Stimulated activated effector memory CD8-positive, alpha-beta T cell treated with anti-CD3 and anti-CD28 coated beads, Interleukin-12 subunit alpha, Interleukin-12 subunit beta, amount 100 ng/mL, for 72 hours (primary cell): ENCODE measurements at regions not wholly inside any gene's neighbourhood (a gene's known extent, or its start where the extent isn't known, plus 50 kb on each side); places are given as distances from the start of the nearest gene placed in this dataset.

Source experiments
- ATAC-seq: fragments of 150-1000 bp; cut with Tn5 transposase; 2 replicates; pipeline ENCODE4 v1.10.0; 2021
- DNase-seq, 2 donors: peaks; one replicate each; pipeline ENCODE4 v3.0.0; 2021 to 2022; ENCODE audit warnings: low spot score in 2 of 2
- H3K27ac Mint-ChIP-seq: one replicate; pipeline ENCODE4 v1.8.0; 2022; ENCODE audit warnings: mild to moderate bottlenecking, mixed read lengths
- H3K36me3 Mint-ChIP-seq: one replicate; pipeline ENCODE4 v1.8.0; 2022; ENCODE audit warnings: mild to moderate bottlenecking, mixed read lengths
- H3K4me1 Mint-ChIP-seq: one replicate; pipeline ENCODE4 v1.8.0; 2022; ENCODE audit warnings: mixed read lengths
- H3K4me3 Mint-ChIP-seq: one replicate; pipeline ENCODE4 v1.8.0; 2022; ENCODE audit warnings: mild to moderate bottlenecking, mixed read lengths
- H3K9me3 Mint-ChIP-seq: one replicate; pipeline ENCODE4 v1.8.0; 2022; ENCODE audit warnings: mixed read lengths

DNA sequence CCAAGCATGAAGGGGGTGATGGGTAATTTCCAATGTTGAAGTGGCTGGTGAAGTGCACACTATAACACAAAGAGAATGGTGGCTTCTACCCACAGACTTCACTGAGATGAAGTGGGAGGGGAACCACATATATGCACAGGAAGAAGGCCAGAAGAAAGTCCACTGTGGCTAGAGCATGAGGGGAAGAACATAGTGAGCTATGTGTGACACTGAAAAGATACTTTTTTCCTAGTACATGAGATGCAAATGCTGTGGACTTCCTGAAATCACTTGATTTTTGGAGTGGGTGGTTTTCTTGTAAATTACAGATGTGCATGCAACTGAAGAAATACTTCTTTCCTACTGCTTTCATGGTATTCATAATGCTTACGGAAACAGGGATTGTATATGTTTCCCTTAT is 115.6 kb upstream of the PHYHIPL start:
- ATAC-seq: no peak
- Mint-ChIP-seq H3K36me3 (no peaks in the 10 kb centered on the region), H3K27ac (no peak overlapping the region), H3K9me3 (peaks cover 2% of the 10 kb centered on the region), H3K4me1 (no peaks in the 10 kb centered on the region), H3K4me3 (no peak overlapping the region)
- no peak for DNase-seq

DNA sequence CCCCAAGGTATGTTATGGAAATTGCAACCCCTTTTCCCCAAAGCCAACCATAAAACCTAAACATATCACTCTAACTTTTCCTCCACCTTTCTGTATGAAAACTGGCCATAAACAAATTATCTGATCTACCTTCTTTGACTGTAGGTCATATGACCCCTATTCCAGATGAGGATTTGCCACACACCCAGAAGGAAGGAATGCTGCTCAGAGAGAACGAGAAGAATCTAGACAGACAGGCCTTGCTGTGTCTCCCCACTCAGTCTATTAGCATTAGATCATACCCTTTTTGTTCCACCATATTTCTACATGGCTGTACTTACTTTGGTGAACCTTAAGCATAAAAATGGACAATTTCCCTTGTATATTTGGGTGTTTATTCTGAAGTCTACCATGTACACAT is 113.0 kb upstream of the PHYHIPL start:
- DNase-seq (no peak), ATAC-seq (no peak)
- H3K27ac Mint-ChIP-seq: no peak overlapping the region
- peaks cover 2% of the 10 kb centered on the region for H3K9me3 Mint-ChIP-seq
- H3K36me3 Mint-ChIP-seq: no peaks in the 10 kb centered on the region
- H3K4me1 Mint-ChIP-seq: no peaks in the 10 kb centered on the region
- H3K4me3 Mint-ChIP-seq: no peak overlapping the region

DNA sequence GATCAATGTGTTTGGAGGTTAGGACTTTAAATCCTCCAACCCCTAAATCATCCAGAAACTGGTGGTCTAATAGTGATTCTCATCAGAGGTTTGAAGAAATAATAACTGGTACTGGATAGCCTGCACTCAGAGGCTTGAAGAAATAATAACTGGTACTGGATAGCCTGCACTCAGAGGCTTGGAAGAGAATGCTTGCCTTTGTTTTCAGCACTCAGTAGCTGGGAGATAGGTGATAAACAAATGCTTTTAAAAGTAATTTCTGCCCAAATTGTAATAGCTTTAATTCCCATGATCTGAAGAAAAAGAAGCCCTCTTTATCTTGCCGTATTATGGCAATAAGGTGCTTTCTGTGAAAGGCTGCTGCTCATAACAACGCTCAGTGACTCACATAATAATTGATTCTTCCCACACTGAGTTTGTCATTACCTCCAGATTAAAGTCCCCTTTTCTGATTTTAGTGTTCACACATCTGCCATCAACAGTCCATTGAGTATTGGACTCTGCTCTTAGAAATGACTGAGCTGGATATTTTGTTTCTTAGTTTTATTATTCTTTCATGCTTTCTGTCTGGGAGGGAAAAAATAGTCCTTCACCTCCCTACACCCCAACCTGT is 112.3 kb upstream of the PHYHIPL start:
- H3K4me3 Mint-ChIP-seq: no peak overlapping the region
- H3K27ac Mint-ChIP-seq: no peak overlapping the region
- no peak for ATAC-seq
- H3K36me3 Mint-ChIP-seq: no peaks in the 10 kb centered on the region
- peaks cover 2% of the 10 kb centered on the region for H3K9me3 Mint-ChIP-seq
- H3K4me1 Mint-ChIP-seq: no peaks in the 10 kb centered on the region
- DNase-seq: no peak

DNA sequence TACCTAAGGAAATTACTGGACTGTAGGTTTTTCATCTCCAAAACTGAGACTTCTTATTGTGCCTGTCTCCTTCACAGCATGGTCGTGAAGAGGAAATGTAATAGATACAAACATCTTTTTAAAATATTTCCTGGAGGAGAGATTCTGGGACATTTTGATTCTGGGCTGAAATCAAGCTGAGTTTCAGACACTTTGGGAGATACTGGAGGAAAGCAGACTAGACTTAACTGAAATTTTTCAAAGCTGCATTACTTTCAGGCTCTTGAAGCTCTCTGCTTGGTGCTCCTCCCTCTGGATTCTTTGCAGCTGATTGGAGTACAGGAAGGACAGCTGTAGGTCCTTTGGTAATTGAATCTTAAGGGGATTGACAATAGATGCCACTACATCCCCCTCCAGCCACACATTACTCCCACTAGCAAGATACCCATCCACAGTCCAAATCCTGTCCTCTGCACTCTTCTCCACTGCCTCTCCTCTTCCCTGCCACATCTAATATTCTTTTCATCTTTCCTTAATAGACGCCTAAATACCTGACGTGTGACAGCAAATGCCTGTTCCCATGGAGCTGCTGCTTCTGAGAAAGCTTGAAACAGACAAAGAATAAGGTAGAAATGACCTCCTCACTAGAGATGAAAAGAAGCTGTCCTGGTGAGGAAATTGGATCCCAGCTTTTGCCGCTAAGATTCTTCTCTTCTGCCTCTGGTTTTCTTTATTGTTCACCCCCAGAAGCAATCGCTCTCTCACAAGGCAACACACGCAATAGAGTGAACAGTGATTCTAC is 111.5 kb upstream of the PHYHIPL start:
- ATAC-seq: no peak
- DNase-seq: no peak
- no peak overlapping the region for H3K4me3 Mint-ChIP-seq
- no peaks in the 10 kb centered on the region for H3K4me1 Mint-ChIP-seq
- no peaks in the 10 kb centered on the region for H3K36me3 Mint-ChIP-seq
- peaks cover 5% of the 10 kb centered on the region for H3K9me3 Mint-ChIP-seq
- H3K27ac Mint-ChIP-seq: no peak overlapping the region

DNA sequence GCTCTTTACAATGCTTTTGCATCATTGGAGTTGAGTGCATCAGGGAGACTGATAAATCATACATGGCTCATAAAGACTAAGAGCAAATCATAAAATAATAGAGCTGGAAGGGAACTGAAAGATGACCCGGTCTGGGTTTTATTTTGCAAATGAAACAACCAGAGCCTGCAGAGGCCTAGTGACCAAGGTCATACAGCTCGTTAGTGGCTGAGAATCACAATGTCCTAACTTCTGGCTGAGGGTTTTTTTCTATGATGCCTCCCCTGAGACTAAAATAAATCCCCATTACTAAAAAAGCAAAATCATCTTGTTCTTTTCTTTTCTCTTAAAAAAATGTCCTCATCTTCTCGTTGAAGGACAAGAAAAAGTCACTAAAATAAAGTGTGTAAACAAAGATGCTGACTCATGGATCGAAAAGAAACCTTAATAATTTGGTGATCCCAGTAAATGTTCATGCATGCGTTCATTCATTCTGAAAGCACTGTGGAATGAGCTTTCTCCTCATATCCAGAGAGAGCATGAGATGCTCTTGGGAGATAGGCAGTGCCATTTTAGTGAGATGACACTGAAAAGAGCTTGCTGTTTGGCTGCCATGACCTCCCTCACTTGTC is 107.8 kb upstream of the PHYHIPL start:
- H3K36me3 Mint-ChIP-seq: no peaks in the 10 kb centered on the region
- H3K4me3 Mint-ChIP-seq: no peak overlapping the region
- H3K27ac Mint-ChIP-seq: no peak overlapping the region
- ATAC-seq (no peak), DNase-seq (no peak)
- H3K9me3 Mint-ChIP-seq: peaks cover 3% of the 10 kb centered on the region
- no peaks in the 10 kb centered on the region for H3K4me1 Mint-ChIP-seq

DNA sequence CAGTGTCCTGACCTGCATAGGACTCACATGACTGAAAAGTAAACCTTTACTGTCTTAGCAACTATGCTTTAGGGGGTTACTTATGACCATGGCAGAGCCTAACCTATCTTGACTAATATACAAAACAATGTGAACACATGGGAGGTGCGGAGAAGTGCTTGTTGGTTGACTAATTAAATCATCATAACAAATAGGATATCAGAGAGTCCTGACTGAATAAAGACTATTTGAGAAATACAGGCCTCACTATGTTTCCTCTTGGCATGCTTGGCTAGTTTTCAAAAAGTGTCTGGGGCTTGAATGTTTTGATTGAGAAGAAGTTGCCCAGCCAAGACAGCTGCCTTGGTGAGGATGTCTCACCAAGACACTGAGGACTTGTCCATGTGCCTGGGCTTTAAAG is 104.4 kb upstream of the PHYHIPL start:
- no peaks in the 10 kb centered on the region for H3K36me3 Mint-ChIP-seq
- no peak overlapping the region for H3K4me3 Mint-ChIP-seq
- no peak for ATAC-seq

DNA sequence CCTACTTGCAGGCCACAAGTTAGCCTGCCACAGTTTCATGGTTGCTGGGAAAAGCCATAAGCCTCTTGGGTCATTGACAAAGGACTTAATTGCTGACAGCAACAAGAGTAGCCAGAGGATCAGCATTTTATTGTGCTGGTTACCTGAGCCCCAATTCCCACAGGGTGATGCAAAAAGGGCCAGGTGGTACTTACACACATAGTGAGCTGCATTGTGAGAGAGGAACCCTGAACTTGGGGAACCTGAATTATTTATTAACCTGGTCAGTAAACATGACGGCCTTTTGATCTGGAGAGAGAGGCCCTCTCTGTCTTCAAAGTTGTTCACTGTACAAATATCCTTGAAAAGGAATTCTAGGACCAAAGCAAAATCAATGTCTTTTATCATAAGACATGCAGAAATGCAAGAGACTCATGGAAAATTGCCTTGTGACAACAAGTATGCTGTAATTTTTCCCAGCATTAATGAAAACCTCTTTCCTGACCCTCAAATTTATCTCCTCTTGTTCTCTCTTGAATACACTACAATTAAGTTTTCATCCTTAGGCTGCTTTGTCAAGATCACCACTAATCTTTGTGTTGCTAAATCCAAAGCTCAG is 102.9 kb upstream of the PHYHIPL start:
- Mint-ChIP-seq H3K4me1 (no peaks in the 10 kb centered on the region), H3K36me3 (no peaks in the 10 kb centered on the region), H3K27ac (no peak overlapping the region), H3K4me3 (no peak overlapping the region), H3K9me3 (peaks cover 3% of the 10 kb centered on the region)
- DNase-seq: no peak
- no peak for ATAC-seq

More for the DNA sequence above, 104.4 kb upstream of the PHYHIPL start:
- no peak for DNase-seq
- Mint-ChIP-seq H3K4me1 (no peaks in the 10 kb centered on the region), H3K9me3 (peaks cover 3% of the 10 kb centered on the region), H3K27ac (no peak overlapping the region)

DNA sequence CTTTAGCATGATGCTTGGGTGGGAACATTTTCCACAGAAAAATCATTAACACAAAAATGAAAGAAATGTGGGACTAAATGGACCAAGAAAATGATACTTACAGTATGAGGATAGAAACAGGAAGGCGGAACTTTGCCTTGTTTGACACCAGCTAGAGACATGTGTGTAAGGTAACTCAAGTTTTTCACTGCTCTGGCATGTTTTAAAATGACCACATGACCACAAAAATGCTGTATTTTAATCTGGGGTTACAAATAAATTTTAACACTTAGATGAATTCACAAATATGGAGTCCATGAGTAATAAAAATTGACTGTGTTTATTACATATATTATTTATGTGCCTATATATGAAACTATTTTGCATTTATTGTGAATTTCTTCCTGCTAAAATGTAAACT is 100.9 kb upstream of the PHYHIPL start:
- ATAC-seq: no peak
- no peak overlapping the region for H3K27ac Mint-ChIP-seq
- no peak overlapping the region for H3K4me3 Mint-ChIP-seq
- DNase-seq: no peak
- no peaks in the 10 kb centered on the region for H3K9me3 Mint-ChIP-seq
- H3K4me1 Mint-ChIP-seq: no peaks in the 10 kb centered on the region
- H3K36me3 Mint-ChIP-seq: no peaks in the 10 kb centered on the region

DNA sequence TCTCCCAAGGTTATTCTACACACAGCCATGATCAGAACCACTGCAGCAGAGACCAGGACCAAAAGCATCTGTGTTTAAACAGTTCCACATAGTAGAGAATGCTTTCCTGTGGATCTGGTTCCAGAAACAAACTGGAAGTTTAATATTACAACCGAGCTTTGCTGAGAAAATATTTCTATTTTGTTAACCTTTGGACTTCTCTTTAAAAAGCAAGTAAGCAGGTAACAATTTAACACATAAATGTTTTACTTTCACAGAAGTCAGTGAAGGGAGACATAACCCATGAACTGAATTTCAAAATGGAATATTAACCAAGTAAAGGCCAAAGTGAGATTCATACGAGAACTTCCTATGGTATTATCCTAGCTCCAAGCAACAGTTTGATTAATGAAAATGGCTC is 98.6 kb upstream of the PHYHIPL start:
- no peak overlapping the region for H3K4me3 Mint-ChIP-seq
- no peaks in the 10 kb centered on the region for H3K36me3 Mint-ChIP-seq
- peaks cover 5% of the 10 kb centered on the region for H3K9me3 Mint-ChIP-seq
- no peaks in the 10 kb centered on the region for H3K4me1 Mint-ChIP-seq
- no peak overlapping the region for H3K27ac Mint-ChIP-seq
- DNase-seq (no peak), ATAC-seq (no peak)

DNA sequence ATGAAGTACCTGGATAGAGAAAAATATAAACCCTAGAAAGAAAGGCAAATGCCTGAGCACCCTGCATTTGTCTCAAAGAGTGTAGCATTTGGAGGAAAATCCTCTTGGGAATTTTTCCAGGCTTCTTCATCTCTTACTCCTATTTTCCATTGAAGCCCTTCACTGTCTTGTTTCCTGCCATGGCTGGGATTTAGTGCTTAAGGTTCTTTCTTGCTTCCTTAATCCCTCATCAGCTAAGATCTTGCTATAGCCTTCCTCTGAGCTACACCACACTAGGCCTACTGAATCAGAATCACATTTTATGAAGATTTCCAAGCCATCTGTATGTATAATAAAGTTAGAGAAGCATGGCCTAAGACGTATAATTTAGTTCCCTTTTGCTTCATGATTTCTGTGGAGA is 97.5 kb upstream of the PHYHIPL start:
- Mint-ChIP-seq H3K4me1 (no peaks in the 10 kb centered on the region), H3K36me3 (no peaks in the 10 kb centered on the region), H3K9me3 (peaks cover 5% of the 10 kb centered on the region), H3K4me3 (no peak overlapping the region), H3K27ac (no peak overlapping the region)
- no peak for DNase-seq
- no peak for ATAC-seq

DNA sequence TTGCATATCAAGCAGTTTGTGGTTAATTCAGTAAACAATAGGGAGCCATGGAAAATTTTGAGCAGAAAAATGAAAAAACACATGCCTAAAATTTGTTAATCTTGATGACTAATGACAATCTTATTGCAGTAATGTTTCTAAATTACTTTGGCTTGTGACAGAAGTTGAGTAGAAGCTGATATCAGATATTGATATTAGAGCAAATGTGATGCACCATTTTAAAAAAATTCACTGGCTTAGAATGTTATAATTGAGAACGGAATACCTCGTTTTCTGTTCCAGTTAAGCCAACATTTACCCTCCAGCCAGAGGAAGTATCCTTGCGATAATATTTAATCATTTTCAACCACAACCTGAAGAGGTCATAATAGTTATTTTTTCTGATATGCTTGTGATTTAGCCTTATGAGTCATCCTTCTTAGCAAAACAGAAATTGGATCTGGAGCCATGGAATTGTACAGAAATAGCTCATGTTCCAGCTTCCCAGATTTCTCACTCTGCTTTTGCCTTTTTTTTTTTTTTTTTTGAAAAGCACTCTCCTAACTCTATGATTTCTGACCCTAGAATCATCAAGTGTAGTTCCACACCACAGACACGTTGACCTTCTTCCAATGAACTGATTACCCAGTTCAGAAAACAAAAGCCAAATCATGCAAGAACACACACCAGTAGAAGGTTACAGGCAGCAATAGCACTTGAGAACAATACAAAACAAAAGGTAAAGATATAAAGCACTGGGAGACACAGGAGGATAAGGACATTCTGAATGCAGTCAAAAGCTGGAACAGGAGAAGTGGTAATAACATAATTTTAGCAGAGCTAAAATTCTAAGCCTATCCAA is 96.8 kb upstream of the PHYHIPL start:
- ATAC-seq (no peak), DNase-seq (no peak)
- H3K4me1 Mint-ChIP-seq: no peaks in the 10 kb centered on the region
- H3K27ac Mint-ChIP-seq: no peak overlapping the region
- peaks cover 5% of the 10 kb centered on the region for H3K9me3 Mint-ChIP-seq
- no peaks in the 10 kb centered on the region for H3K36me3 Mint-ChIP-seq
- H3K4me3 Mint-ChIP-seq: no peak overlapping the region

DNA sequence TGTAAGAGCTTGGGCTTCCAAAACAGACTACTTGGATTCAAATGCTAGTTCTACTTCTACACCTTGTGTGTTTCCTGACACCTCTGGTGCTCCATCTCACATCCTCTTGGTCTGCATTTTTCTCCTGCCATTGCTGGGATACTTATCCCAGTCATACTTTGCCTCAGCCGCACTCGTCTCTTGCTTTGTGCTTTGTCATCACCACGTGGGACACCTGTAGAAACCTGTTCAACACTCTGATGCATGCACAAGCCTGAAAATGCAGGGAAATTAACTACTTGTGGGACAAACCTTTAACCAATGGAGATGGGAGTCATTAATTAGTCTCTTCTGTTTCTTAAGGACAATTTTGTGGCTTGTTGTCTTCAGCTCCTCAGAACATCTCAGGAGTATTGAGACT is 94.2 kb upstream of the PHYHIPL start:
- Mint-ChIP-seq H3K27ac (no peak overlapping the region), H3K9me3 (peaks cover 8% of the 10 kb centered on the region)
- no peak for ATAC-seq

DNA sequence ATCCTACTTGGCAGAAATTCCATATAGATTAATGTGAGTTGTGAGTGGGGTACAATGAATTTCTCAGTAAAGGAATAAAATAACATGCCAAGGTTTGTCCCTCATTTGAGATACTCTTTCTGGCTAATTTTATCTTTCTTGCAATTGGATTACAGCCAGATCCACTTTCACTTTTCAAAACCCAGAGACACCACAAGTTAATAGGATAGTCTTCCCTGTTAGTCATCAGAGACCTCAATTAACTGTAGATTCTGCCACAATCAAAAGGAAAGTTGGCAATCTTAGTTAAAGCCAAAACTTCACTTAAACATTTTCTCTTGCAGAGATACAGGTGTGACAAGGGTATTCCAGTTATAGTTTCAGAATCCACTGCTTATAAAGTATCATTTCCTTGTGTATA is 91.4 kb upstream of the PHYHIPL start:
- no peak for ATAC-seq
- peaks cover 16% of the 10 kb centered on the region for H3K9me3 Mint-ChIP-seq
- H3K4me3 Mint-ChIP-seq: no peak overlapping the region

More for the DNA sequence above, 94.2 kb upstream of the PHYHIPL start:
- Mint-ChIP-seq H3K4me3 (no peak overlapping the region), H3K4me1 (no peaks in the 10 kb centered on the region), H3K36me3 (no peaks in the 10 kb centered on the region)
- DNase-seq: no peak

DNA sequence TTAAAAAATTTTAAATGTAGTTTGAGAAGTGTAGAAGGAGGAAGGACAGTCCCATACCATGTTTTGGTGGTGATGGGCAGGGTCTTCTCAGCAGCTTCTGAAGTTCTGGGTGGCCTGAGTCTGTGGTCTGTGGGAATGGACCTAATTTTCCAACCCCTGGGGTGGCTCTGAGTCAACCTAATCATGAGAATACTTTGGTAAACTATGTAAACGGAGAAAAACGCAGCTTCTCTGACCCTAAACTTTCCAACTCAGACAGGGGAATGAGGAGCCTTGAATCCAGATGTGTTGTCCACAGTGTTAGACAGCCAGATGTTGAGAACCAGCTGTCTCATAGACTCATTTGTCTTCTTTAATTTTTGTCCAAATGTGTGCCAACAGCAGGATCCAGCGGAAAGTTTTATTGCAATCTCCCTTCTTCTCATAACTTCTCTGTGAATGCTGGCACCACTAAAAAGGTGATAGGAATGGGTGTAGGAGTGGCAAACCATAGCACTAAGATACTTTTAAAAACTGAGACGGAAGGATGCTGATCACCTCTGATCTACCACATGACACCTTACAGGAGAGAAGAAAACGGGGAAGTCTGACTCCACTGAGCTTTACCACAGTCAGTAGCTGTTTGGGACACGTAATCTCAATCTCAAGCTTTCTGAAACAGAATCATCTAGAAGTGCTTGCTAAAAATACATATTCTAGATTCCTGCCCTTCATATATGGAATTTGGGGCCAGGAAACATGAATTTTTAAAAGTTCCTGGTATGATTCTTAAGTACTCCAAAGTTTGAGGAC is 90.5 kb upstream of the PHYHIPL start:
- DNase-seq (no peak), ATAC-seq (no peak)
- no peak overlapping the region for H3K4me3 Mint-ChIP-seq
- peaks cover 15% of the 10 kb centered on the region for H3K9me3 Mint-ChIP-seq
- H3K36me3 Mint-ChIP-seq: no peaks in the 10 kb centered on the region
- no peaks in the 10 kb centered on the region for H3K4me1 Mint-ChIP-seq
- no peak overlapping the region for H3K27ac Mint-ChIP-seq

More for the DNA sequence above, 91.4 kb upstream of the PHYHIPL start:
- Mint-ChIP-seq H3K27ac (no peak overlapping the region), H3K4me1 (no peaks in the 10 kb centered on the region), H3K36me3 (no peaks in the 10 kb centered on the region)
- DNase-seq: no peak
